Fibroblast of the aortic adventitia (primary cell): ENCODE measurements at regions not wholly inside any gene's neighbourhood (a gene's known extent, or its start where the extent isn't known, plus 50 kb on each side); places are given as distances from the start of the nearest gene placed in this dataset.

Experiments used
- DNase-seq: peaks from one replicate; pipeline ENCODE4 v3.0.0-alpha.2; 2010; ENCODE audit warnings: low read depth
- H3K4me3 ChIP-seq: 2 replicates; pipeline ENCODE4 v1.5.1; 2011; ENCODE audit warnings: low read depth, mild to moderate bottlenecking, control low read depth, low read length, moderate library complexity
- TF ChIP-seq, protein P1 (sequence below): IDR thresholded peaks from 2 replicates; pipeline ENCODE4 v1.5.1; 2011; ENCODE audit warnings: mild to moderate bottlenecking, low read length, control low read depth, inconsistent platforms; ENCODE audit not compliant: insufficient read depth

DNA sequence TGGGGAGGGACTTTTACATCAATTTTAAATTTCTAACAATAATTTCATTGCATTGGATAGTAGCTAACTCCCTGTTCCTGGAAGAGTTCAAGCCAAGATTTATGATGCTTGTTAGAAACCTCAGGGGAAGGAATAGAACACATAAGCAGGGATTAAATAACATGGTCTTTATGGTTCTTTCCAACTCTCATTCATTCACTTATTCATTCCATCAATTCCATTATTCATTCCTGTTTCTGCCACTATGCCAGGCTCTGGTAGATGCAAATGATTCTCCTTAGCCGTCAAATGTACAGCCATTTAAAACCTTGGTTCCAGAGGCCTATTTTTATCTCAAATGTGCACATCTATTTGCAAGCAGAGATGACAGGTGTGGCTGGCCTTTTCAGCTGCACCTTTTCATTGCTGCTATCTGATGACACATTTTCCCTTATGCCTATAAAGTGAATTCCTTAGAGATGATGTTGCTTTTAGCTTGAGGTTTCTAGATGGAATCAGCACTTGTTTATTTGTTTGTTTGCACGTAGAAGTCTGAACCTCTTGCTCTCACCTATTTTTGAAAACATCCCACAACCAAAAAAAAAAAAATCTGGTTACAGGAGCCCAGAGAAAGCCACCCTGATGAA, 205.7 kb upstream of the IGFBP3 start:
- TF ChIP-seq, protein P1, sequence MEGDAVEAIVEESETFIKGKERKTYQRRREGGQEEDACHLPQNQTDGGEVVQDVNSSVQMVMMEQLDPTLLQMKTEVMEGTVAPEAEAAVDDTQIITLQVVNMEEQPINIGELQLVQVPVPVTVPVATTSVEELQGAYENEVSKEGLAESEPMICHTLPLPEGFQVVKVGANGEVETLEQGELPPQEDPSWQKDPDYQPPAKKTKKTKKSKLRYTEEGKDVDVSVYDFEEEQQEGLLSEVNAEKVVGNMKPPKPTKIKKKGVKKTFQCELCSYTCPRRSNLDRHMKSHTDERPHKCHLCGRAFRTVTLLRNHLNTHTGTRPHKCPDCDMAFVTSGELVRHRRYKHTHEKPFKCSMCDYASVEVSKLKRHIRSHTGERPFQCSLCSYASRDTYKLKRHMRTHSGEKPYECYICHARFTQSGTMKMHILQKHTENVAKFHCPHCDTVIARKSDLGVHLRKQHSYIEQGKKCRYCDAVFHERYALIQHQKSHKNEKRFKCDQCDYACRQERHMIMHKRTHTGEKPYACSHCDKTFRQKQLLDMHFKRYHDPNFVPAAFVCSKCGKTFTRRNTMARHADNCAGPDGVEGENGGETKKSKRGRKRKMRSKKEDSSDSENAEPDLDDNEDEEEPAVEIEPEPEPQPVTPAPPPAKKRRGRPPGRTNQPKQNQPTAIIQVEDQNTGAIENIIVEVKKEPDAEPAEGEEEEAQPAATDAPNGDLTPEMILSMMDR: no peak

DNA sequence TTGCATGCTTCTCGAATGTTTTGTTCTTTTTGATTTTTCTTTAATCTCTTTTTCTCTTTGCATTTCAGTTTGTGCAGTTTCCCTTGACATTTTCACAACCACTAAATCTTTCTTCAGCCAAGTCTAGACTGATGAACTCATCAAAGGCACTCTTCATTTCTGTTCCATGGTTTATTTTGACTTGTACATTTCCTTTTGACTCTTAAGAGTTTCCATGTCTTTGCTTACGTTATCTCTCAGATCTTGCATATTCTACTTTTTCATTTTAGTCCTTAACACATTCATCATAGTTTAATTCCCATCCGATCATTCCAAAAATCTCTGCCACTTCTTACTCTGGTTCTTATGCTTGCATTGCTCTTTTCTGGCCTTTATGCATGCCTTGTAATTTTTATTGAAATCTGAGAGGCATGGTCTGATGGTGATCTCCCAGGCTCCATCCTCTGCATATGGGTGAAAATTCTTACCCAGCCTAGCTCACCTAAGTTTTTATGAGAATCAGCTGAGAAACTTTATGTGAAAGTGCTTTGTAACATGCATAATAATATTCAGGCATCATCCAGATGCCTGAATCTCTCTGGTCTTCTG, 202.8 kb upstream of the IGFBP3 start:
- TF ChIP-seq, protein P1: no peak
- no peak overlapping the region for H3K4me3 ChIP-seq
- no peak for DNase-seq

More for the DNA sequence above, 205.7 kb upstream of the IGFBP3 start:
- H3K4me3 ChIP-seq: no peak overlapping the region
- no peak for DNase-seq

DNA sequence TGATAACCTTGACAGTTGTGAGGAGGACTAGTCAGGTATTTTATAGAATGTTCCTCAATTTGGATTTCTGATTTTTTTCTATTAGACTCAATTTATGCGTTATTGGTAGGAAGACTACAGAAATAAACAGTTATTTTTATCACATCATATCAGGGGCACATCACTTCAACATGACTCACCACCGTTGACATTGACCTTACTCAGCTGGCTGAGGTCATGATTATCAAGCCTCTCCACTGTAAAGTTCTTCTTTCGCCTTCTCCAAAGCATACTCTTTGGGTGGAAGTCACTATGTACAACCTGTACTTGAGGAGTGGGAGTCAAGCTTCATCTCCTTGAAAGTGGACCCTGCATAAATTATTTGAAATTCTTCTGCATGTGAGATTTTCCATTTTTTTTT, 194.3 kb upstream of the IGFBP3 start:
- TF ChIP-seq, protein P1: no peak
- DNase-seq: no peak
- no peak overlapping the region for H3K4me3 ChIP-seq

DNA sequence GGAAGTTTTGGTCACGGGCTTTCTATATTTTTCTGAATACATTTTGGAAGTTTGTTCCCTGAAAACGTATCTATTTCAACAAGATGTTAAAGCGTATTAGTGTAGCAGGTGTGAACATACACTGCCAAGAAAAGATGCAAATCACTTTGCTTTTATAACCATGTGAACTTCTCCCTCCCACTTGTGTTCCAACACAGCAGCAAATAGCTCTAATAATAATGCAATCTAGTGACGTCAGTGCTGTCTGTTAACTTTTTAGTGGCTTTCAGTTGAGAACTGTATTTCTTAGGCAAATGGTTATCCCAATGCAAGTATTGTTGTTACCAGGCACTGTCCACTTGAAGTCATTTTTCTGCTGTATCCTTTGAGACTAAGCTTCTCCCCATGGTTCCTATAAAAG, 188.4 kb upstream of the IGFBP3 start:
- TF ChIP-seq, protein P1: no peak
- no peak for DNase-seq

DNA sequence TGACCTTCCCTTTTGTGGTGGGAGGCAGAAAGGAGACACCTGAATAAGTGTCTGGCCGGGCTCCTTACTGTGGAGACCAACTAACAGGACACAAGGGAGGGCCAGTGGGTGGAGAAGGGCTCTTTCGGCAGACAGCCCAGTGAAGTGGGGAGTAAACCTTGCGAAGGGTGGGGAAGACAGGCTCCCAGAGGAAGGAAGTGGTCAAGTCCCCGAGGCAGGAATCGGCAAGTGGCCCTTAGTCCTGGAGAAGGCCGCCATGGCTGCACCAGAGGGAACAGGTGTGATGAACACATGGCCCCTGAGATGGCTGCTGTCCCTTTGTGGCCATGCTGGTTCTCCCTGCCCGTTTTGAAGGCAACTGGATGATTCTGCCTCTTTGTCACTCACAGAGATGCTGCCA, 187.2 kb upstream of the IGFBP3 start:
- no peak for DNase-seq
- TF ChIP-seq, protein P1: no peak

More for the DNA sequence above, 188.4 kb upstream of the IGFBP3 start:
- H3K4me3 ChIP-seq: no peak overlapping the region

DNA sequence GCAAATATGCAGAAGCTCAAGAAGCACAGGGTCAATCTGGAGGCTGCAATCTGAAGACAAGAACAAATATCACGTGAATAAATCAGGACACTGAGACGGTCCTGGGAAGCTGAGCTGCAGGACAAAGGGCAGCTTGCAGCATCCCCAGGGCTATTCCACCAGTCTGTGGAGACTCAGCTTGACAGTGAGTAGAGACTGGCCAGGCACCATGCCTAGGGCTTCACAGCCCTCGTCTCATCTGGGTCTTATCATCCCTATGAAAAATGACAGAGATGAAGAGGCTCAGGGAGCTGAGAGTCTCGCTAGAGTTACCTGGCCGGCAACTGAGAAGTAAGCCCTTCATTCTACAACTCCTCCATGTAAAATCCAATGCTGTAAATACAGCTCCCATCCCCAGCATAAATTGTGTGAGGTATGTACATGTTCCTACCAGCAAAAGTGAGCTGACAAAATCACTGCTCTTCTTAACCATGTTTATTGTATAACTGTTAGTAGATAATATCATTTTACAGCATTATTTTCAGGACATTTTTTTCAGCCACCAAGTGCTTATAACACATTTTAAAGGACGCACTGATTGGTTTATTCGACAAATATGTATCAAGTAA, 186.6 kb upstream of the IGFBP3 start:
- DNase-seq: no peak
- no peak overlapping the region for H3K4me3 ChIP-seq
- TF ChIP-seq, protein P1: no peak

More for the DNA sequence above, 187.2 kb upstream of the IGFBP3 start:
- H3K4me3 ChIP-seq: no peak overlapping the region
